ENCODE measurements at regions not wholly inside any gene's neighbourhood (a gene's known extent, or its start where the extent isn't known, plus 50 kb on each side); places are given as distances from the start of the nearest gene placed in this dataset.

DNA sequence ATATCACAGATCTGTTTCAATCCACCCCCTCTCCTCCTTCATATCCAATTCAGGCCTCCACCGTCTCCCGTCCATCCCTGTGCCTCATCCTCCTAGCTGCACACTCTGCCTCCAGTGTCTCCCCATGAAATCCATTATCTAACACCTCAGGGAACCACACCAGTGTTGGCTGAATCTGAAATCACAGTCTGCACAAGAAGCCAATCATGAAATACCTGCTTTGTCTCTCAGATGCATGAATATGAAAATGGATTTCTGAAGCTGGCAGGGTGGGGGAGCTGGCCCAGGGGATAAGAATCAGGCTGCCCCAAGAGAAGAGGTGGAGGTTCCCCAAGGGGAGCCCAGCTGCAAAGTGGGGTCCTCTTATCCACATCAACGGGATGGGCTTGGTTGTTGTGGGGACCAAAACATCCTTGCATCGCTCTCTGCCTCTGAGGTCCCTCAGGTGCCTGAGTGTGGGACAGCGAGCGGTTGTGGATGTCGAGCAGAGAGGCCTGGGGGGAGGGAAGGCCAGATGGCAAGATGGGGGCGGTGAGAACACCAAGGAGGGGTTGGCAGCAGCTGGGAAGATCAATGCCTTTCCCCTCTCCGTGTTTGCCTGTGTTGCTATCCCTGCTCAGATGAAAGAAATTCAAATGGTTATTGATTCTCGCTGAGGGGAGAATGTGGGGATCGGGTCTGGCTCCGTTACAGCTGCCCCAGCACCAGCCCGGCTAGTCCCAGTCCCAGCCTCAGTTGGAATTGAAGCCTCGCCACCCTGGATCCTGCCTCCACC, 237.3 kb upstream of the POU3F1 start:
- TF ChIP-seq CSDC2 (CRISPR knock-in tag; IDR thresholded peaks at IDR 0.05) (no peak), ZFP3 (CRISPR knock-in tag; IDR thresholded peaks at IDR 0.05) (no peak), GLIS3 (CRISPR knock-in tag; IDR thresholded peaks at IDR 0.05) (no peak), CREB5 (CRISPR knock-in tag; IDR thresholded peaks at IDR 0.05; ENCODE audit: low read depth) (no peak), TSHZ2 (CRISPR knock-in tag; IDR thresholded peaks at IDR 0.05) (no peak), ARNTL (CRISPR knock-in tag; IDR thresholded peaks at IDR 0.05; ENCODE audit: borderline replicate concordance, low read depth) (no peak), PATZ1 (CRISPR knock-in tag; IDR thresholded peaks at IDR 0.05; ENCODE audit: borderline replicate concordance) (no peak), ZC3H10 (CRISPR knock-in tag; IDR thresholded peaks at IDR 0.05) (no peak), ZNF70 (CRISPR knock-in tag; IDR thresholded peaks at IDR 0.05) (no peak), OSR1 (CRISPR knock-in tag; IDR thresholded peaks at IDR 0.05) (no peak), BACH2 (CRISPR knock-in tag; IDR thresholded peaks at IDR 0.05; ENCODE audit: borderline replicate concordance) (no peak), ZNF565 (CRISPR knock-in tag; conservative IDR thresholded peaks at IDR 0.05; ENCODE audit: low read depth) (no peak)

Measured in SK-N-SH treated with all-trans-retinoic acid at 6 μM for 48 hours (cell line).